Gastrocnemius medialis (tissue), 4 donors: ENCODE measurements at regions not wholly inside any gene's neighbourhood (a gene's known extent, or its start where the extent isn't known, plus 50 kb on each side); places are given as distances from the start of the nearest gene placed in this dataset.

Experiments used
- ATAC-seq, 2 donors: fragments of 150-250 bp; one replicate each; pipeline ENCODE4 v1.9.1; 2016
- DNase-seq, 2 donors: peaks; one replicate each; pipeline ENCODE4 v3.0.0-alpha.2; 2019
- H3K27ac ChIP-seq, 4 donors: fragments of 200-600 bp; sonication (generic); 1 replicate in 1 of 4; 2 replicates in 3 of 4; pipeline ENCODE4 v1.5.1; 2016 to 2018; ENCODE audit warnings: mild to moderate bottlenecking in 2 of 4, moderate library complexity in 1 of 4
- H3K27me3 ChIP-seq, 3 donors: fragments of 200-600 bp; sonication (generic) in 2 of 3; 1 replicate in 1 of 3; 2 replicates in 2 of 3; pipeline versions ENCODE4 v1.5.1 to v1.6.0; 2016 to 2019; ENCODE audit warnings: mild to moderate bottlenecking in 1 of 3, moderate library complexity in 1 of 3
- H3K36me3 ChIP-seq, 2 donors: fragments of 200-600 bp; sonication (generic) in 1 of 2; one replicate each; pipeline ENCODE4 v1.5.1; 2017 to 2018
- H3K4me1 ChIP-seq, 2 donors: fragments of 200-600 bp; sonication (generic) in 1 of 2; one replicate each; pipeline ENCODE4 v1.5.1; 2016 to 2017; ENCODE audit warnings: mild to moderate bottlenecking in 2 of 2
- H3K4me3 ChIP-seq, 4 donors: fragments of 200-600 bp; sonication (generic) in 3 of 4; 1 replicate in 1 of 4; 2 replicates in 3 of 4; pipeline ENCODE4 v1.5.1; 2016 to 2019; ENCODE audit warnings: mild to moderate bottlenecking in 2 of 4
- H3K9me3 ChIP-seq, 3 donors: fragments of 200-600 bp; sonication (generic) in 2 of 3; 1 replicate in 1 of 3; 2 replicates in 2 of 3; pipeline ENCODE4 v1.5.1; 2016 to 2019
- CTCF ChIP-seq, 5 experiments: fragments of 450-650 bp in 3 of 5; fragments of 200-600 bp in 2 of 5; sonication (generic) in 2 of 5; IDR thresholded peaks in 4 of 5; conservative IDR thresholded peaks in 1 of 5; 1 replicate in 4 of 5; 2 replicates in 1 of 5; pipeline ENCODE4 v1.5.1; 2016 to 2019; ENCODE audit warnings: antibody characterized with exemption in 5 of 5, mild to moderate bottlenecking in 3 of 5, moderate library complexity in 3 of 5
- POLR2A ChIP-seq, 2 donors: fragments of 450-650 bp; IDR thresholded peaks; one replicate each; pipeline ENCODE4 v1.6.1; 2017; ENCODE audit warnings: antibody characterized with exemption in 2 of 2, mild to moderate bottlenecking in 2 of 2, moderate library complexity in 2 of 2
- in situ Hi-C, 4 donors: fragments of 200-750 bp; cut with MboI; loops; one replicate each; pipeline versions ENCODE4 v1.15.0 to v1.8.0; 2017; ENCODE audit warnings: low sequenced_read_pairs in 4 of 4
- intact Hi-C: fragments of 100-400 bp; cut with DNase I; formaldehyde crosslinking; loops from one replicate; pipeline ENCODE4 v1.15.1; 2023; ENCODE audit warnings: low total_unique reads

- intact Hi-C loops (no loop called here), in situ Hi-C loops (loop anchor here in 1 of 4 donors (25.0 kb wide), 1 partner anchor 103 kb away; no protein-coding TSS in a partner anchor)
- H3K27me3 ChIP-seq = no peaks in the 10 kb centered on the region
- H3K27ac ChIP-seq = no peak overlapping the region
- no peaks in the 10 kb centered on the region for H3K36me3 ChIP-seq
- H3K4me1 ChIP-seq = no peaks in the 10 kb centered on the region
- TF ChIP-seq CTCF (IDR thresholded peaks at IDR 0.05 in 4 of 5, conservative IDR thresholded peaks at IDR 0.05 in 1 of 5) = no peak
- TF ChIP-seq POLR2A (IDR thresholded peaks at IDR 0.05) = no peak
- H3K9me3 ChIP-seq = no peaks in the 10 kb centered on the region
- H3K4me3 ChIP-seq = no peak overlapping the region
- no peak for DNase-seq
- ATAC-seq = no peak
Observed at GRCh38 chr18:24790347-24790746, 329.9 kb downstream of the HRH4 start.

- DNase-seq = no peak
- Histone ChIP-seq H3K27ac (no peak overlapping the region), H3K27me3 (no peaks in the 10 kb centered on the region), H3K36me3 (no peaks in the 10 kb centered on the region), H3K4me3 (no peak overlapping the region), H3K4me1 (no peaks in the 10 kb centered on the region), H3K9me3 (no peaks in the 10 kb centered on the region)
- TF ChIP-seq CTCF (IDR thresholded peaks at IDR 0.05 in 4 of 5, conservative IDR thresholded peaks at IDR 0.05 in 1 of 5) (no peak), POLR2A (IDR thresholded peaks at IDR 0.05) (no peak)
- no peak for ATAC-seq
- intact Hi-C loops = no loop called here
- in situ Hi-C loops = loop anchor here in 1 of 4 donors (25.0 kb wide), 1 partner anchor 105 kb away; no protein-coding TSS in a partner anchor
Observed at GRCh38 chr18:24791751-24792545, 331.5 kb downstream of the HRH4 start.

GRCh38 chr18:24793742-24794141, 333.3 kb downstream of the HRH4 start:
- H3K36me3 ChIP-seq = no peaks in the 10 kb centered on the region
- H3K27me3 ChIP-seq = no peaks in the 10 kb centered on the region
- in situ Hi-C loops = loop anchor here in 1 of 4 donors (25.0 kb wide), 1 partner anchor 106 kb away; no protein-coding TSS in a partner anchor
- H3K4me3 ChIP-seq = no peak overlapping the region
- H3K4me1 ChIP-seq = no peaks in the 10 kb centered on the region
- DNase-seq (no peak), ATAC-seq (no peak)
- TF ChIP-seq POLR2A (IDR thresholded peaks at IDR 0.05) (no peak), CTCF (IDR thresholded peaks at IDR 0.05 in 4 of 5, conservative IDR thresholded peaks at IDR 0.05 in 1 of 5) (no peak)
- no peak overlapping the region for H3K27ac ChIP-seq
- intact Hi-C loops = no loop called here
- H3K9me3 ChIP-seq = no peaks in the 10 kb centered on the region

- DNase-seq (no peak), ATAC-seq (no peak)
- H3K9me3 ChIP-seq = no peaks in the 10 kb centered on the region
- intact Hi-C loops = no loop called here
- TF ChIP-seq CTCF (IDR thresholded peaks at IDR 0.05 in 4 of 5, conservative IDR thresholded peaks at IDR 0.05 in 1 of 5) (no peak), POLR2A (IDR thresholded peaks at IDR 0.05) (no peak)
- in situ Hi-C loops = loop anchor here in 1 of 4 donors (25.0 kb wide), 1 partner anchor 108 kb away; no protein-coding TSS in a partner anchor
- no peaks in the 10 kb centered on the region for H3K36me3 ChIP-seq
- H3K4me3 ChIP-seq = no peak overlapping the region
- no peaks in the 10 kb centered on the region for H3K4me1 ChIP-seq
- H3K27me3 ChIP-seq = no peaks in the 10 kb centered on the region
- no peak overlapping the region for H3K27ac ChIP-seq
Observed at GRCh38 chr18:24795129-24795528, 334.7 kb downstream of the HRH4 start.
